Gastrocnemius medialis (tissue), 4 donors: ENCODE measurements at regions not wholly inside any gene's neighbourhood (a gene's known extent, or its start where the extent isn't known, plus 50 kb on each side); places are given as distances from the start of the nearest gene placed in this dataset.

Experiments used
- CTCF ChIP-seq, 5 experiments: fragments of 450-650 bp in 3 of 5; fragments of 200-600 bp in 2 of 5; sonication (generic) in 2 of 5; IDR thresholded peaks in 4 of 5; conservative IDR thresholded peaks in 1 of 5; 1 replicate in 4 of 5; 2 replicates in 1 of 5; pipeline ENCODE4 v1.5.1; 2016 to 2019; ENCODE audit warnings: antibody characterized with exemption in 5 of 5, mild to moderate bottlenecking in 3 of 5, moderate library complexity in 3 of 5
- POLR2A ChIP-seq, 2 donors: fragments of 450-650 bp; IDR thresholded peaks; one replicate each; pipeline ENCODE4 v1.6.1; 2017; ENCODE audit warnings: antibody characterized with exemption in 2 of 2, mild to moderate bottlenecking in 2 of 2, moderate library complexity in 2 of 2

GRCh38 chr16:13697568-13697967 is 222.4 kb upstream of the ERCC4 start:
- TF ChIP-seq CTCF (IDR thresholded peaks at IDR 0.05 in 4 of 5, conservative IDR thresholded peaks at IDR 0.05 in 1 of 5) (no peak), POLR2A (IDR thresholded peaks at IDR 0.05) (no peak)
